HG02588 (cell line): ENCODE measurements at regions not wholly inside any gene's neighbourhood (a gene's known extent, or its start where the extent isn't known, plus 50 kb on each side); places are given as distances from the start of the nearest gene placed in this dataset.

Experiments used
- ATAC-seq: cut with Tn5 transposase; IDR thresholded peaks from one replicate; pipeline ENCODE4 v1.9.1; 2021; ENCODE audit warnings: mild to moderate bottlenecking, moderate library complexity; ENCODE audit not compliant: unreplicated experiment

DNA sequence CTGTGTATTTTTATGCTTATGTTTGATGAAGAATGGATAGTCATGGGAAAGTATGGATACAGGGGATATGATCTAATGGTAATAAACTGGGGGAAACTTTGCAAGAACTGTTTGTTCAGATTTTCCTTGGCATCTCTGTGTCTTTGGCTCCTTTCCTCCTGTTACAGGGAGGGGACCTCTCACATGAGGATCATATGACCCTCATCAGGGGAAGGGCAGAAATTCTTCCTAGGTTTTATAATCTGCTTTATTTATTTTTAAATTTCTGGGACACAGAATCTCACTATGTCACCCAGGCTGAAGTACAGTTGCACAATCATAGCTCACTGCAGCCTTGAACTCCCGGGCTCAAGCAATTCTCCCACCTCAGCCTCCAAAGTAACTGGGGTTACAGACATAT is 526.5 kb downstream of the CCER1 start:
- ATAC-seq = no peak

DNA sequence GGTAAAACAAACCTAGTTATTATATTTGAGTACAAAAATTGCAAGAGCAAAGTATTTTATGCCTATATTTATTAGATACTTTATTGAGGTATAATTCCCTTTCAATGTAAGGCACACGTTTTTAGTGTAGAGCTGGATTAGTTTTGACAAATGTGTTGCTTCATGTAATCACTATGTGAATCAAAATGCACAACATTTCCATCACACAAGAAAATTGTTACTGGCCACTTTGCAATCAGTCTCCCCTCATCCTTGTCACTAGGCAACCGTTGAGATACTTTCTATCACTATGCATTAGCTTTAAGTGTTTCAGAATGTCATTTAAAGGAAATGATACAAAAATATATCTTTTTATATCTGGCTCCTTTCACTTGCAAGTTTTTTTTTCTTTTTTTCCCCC is 531.0 kb downstream of the CCER1 start:
- ATAC-seq = no peak

DNA sequence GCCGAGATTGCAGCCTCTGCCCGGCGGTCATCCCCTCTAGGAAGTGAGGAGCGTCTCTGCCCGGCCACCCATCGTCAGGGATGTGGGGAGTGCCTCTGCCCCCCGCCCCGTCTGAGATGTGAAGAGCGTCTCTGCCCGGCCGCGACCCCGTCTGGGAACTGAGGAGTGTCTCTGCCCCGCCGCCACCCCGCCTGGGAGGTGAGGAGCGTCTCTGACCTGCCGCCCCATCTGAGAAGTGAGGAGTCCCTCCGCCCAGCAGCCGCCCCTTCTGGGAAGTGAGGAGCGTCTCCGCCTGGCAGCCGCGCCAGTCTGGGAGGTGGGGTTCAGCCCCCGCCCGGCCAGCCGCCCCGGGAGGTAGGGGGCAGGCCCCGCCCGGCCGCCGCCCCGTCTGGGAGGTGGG is 544.0 kb downstream of the CCER1 start:
- no peak for ATAC-seq

DNA sequence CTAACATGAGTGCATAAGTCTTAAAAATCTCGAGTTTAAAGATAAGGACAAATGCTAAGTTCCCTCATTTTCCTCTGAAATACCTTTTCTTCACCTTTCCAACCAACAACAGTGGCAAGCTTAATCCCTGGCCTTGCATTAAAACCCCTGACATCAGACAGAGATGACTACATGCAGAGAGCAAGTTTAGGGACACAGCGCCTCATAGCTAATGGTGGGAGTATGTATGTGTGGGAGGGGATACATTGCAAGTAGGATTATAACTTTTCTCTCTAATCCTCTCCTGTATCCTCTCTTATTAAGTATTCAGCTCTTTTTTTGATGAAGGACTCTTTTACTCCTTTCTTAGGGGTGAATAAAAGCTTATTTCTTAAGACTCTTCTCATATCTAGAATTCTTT is 547.1 kb downstream of the CCER1 start:
- no peak for ATAC-seq

DNA sequence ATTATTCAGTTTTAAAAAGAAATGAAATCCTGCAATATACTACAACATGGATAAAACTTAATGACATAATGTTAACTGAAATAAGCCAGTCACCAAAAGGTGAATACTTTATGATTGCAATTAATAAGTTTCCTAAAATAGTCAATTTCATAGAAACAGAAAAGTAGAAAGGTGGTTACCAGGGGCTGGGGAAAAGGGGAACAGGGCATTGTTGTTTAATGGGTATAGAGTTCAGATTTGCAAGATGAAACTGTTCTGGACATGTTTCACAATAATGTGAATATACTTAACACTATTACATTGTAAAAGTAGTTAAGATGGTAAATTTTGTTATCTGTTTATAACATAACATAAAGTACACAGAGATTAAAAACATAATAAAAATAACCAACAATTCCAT is 550.9 kb downstream of the CCER1 start:
- ATAC-seq = peak; percentile 64

DNA sequence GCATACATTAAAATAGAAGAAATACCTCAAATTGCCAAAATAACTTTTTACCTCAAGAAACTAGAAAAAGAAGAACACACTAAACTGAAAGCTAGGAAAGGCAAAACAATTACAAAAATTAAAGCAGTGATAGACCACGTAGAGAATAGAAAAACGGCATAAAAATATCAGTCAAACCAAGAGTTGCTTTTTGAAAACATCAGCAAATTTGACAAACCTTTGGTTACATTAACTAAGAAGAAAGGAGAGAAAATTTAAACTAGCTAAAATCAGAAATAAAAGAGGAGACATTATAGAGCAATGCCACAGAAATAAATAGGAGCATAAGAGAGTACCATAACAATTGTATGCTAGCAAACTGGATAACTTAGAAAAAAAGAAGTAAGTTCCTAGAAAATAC is 553.8 kb downstream of the CCER1 start:
- ATAC-seq = no peak

DNA sequence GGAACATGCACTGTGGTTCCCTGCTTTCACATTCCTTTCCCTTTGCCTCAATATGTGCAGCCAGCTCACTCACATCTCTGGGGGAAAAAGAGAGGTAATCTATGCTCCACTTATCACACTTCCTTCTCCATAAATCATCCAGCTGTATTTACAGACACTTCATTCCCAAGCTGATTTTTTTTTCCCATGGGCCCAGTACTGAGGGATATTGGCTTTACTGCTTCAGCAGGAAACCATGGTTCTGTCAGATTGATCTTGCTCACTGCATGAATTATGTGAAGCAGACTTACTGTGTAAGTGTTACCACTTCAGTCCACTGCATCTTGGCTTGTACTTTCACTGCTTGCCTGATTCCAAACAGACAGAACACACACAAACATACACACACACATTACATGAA is 555.6 kb downstream of the CCER1 start:
- ATAC-seq = no peak

DNA sequence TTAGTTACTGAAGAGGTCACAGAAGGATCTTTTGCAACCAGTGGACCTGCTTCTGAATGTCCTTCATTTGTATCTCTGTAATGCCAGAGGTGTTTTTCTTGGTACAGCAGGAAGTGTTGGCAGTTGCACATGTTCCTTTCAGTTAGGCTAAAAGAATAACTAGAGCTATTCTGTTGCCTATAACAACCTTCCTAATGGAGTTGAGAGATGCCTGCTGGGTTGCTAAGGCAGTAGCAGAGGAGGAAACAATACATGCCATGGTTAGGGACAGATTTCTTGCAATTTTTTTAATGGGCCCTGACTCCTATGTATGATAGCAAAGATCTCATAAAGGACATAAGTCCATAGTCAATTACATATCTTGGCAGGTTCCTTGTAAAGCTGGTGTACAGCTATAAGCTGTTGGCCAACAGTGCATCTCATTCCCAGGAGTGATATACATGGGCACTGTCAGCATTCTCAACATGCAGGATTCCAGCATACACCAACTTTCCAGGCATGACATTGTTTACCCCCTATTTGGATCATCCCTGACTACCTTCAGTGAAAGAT is 556.6 kb downstream of the CCER1 start:
- ATAC-seq = no peak

DNA sequence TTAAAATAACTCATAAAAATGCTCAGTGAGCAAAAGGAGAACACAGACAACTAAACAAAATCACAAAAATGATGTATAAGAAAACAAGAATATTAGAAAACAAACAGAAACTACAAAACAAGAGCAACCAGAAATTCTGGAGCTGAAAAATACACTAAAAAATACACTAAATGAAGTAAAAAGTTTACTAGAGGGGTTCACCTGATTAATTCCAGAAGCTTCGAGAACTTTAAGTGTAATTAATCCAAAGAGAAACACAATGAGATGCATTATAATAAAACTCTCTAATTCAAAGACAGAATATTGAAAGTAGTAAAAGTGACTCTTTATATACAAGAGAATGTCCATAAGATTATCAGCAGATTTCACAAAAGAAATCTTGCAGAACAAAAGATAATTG is 558.4 kb downstream of the CCER1 start:
- ATAC-seq = no peak

DNA sequence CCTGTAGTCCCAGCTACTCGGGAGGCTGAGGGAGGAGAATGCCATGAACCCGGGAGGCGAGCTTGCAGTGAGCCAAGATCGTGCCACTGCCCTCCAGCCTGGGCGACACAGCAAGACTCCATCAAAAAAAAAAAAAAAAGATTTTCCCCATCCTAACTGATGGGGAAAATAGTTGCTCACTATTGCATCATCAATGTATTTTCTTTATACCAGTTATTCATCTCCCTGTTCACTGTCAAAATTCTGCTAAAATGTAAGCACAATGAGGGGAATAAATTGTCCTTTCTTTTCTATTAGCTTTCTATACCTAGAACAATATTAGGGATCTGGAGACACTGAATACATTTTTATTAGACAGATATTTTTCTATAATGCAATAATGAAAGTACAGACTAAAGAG is 561.3 kb downstream of the CCER1 start:
- ATAC-seq = no peak

DNA sequence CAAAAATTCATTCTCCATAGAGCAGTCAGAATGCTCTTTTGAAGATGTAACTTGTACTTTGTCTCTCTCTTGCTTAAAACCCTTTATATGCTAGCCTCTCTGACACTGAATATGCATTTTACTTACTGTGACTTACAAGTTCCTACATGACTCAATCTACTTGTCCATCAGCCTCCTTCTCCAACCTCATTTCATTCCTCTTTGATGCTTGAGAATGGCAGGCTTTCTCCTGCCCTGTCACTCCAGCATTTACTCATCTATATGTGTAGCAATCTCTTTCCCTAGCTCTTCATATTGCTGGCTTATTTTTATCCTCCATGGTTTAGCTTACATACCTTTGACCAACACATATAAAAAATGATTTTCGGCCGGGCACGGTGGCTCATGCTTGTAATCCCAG is 561.9 kb downstream of the CCER1 start:
- no peak for ATAC-seq

DNA sequence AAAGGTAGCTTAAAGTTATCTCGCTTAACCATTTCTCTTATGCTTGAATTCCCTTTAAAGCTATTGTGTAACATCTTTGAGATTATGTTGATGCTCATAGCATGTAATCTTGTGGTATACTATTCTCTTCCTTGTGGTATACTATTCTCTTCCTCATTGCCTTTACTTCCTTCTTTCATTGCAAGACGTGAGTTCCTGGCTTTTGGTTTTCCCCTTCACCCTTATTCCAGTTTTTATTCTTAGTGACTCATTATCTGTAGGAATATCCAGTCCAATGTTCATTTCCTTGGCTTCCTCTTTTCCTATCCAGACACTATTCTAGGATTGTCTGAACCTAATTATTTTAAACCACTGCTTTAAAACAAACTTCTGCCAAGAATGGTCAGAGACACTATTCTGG is 564.0 kb downstream of the CCER1 start:
- no peak for ATAC-seq

DNA sequence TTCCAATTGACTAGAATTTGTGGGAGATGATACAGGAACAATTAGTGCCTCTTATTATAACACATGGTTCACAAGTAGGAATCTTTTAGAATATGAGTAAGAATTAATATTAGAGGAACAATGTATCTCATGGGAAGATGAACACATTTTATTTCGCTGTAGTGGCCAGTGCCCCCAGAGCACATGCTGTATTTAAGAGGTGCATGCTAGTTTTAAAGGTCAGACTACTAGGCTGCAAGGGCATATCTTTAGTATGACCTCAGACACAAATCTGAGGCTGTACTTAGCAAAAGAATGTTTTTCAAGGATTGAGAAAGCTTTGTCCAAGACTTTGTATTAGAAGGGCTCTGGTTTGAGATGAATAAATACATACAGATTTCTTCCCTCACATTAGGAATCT is 586.9 kb downstream of the CCER1 start:
- no peak for ATAC-seq

DNA sequence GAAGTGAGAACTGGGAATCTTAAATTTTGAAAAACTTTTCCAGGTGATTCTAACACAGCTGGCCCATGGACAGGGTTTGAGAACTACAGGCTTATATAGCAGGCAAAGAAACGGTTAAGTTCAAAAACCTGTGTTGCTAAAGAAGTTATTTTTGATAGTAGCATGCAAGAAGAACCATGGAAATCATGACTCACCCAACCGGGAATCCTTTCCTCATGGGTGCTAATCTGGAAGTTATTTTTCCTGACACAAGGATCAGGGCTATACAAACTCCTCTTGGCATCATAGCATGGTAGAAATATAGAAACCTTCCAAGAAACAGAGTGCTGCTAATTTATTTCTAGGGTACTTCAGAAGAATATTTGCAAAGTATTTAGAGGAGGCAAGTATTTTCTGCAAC is 588.7 kb downstream of the CCER1 start:
- ATAC-seq = no peak

DNA sequence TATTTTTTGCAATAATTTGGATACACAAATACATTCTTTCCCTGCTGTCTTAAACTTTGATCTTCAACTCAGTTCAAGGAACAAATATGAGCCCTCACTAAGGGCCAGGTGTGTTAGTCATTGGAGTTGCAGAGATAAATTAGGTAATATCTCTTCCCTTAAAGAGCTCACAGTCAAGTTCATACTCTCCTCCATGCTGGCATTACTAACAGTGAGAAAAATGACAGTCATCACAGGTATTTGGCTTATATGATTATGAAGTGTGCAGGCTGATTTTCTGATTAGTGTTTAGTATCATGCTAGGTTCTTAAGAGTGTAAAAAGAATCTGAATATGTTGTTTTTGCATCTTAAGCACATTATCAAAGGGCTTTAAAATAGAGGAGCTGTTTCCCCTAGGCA is 594.7 kb downstream of the CCER1 start:
- no peak for ATAC-seq

DNA sequence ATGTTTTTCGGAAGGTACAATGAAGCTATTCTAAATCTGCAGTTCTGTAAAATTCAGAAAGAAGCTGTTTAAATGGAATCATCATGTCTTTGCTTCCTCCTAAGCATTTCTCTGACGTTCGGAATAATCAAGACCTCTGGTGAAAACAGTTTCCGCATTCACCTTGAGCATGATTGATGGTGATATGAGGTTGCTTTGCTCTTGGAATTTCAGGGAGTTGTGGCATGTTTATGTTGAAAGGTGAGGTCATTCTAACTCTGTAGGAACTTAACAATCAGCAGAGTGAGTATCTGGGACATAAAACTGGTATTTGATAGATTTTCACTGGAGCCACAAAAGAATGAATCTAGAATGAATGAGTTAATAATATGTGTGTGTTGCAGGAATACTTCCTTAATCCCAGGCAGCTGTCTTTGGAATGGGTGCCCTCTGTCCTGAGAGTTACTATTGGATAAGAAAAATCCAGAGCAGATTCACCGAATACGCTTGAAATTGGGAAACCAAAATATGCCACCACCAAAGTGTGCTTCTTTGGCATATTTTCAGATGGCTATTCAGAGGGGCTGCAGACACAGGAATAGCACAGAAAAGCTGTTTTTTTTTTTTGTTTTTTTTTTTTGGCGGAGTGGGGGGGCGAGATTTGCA is 599.1 kb downstream of the CCER1 start:
- ATAC-seq = no peak

DNA sequence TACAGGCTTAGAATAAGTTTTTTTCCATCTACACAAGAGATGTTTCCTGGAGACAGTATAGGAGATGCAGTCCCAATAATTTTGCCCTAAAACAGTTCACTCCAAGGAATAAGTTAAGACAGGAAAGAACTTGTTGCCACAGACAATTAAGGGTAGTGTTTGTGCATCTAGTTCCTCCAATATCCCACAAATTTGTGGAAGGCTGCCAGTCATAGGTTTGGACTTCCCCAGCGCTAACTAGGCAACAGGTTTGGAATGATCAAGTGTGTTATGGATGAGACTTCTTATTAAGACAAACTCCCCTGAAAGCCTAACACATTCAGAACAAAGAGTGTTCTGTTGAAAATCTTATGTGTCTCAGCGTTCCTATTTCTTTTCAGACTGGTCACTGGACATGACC is 611.0 kb downstream of the CCER1 start:
- ATAC-seq = no peak

DNA sequence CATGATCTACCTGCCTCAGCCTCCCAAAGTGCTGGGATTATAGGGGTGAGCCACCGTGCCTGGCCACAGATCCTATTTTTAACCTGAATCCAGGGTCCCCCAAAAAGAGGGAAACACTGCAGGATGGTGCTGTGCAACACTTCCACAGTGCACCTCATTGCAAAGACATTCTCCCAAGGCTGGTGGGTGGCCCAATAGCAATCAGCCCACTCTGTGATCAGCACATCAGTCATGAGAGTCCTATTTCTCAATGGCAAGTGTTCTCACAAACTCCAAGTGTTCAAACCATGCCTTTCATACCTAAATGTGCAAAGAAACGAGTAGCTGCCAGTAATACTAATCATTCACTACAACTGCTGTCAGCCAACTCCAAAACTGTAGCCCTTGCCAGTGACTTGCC is 612.9 kb downstream of the CCER1 start:
- ATAC-seq = no peak

DNA sequence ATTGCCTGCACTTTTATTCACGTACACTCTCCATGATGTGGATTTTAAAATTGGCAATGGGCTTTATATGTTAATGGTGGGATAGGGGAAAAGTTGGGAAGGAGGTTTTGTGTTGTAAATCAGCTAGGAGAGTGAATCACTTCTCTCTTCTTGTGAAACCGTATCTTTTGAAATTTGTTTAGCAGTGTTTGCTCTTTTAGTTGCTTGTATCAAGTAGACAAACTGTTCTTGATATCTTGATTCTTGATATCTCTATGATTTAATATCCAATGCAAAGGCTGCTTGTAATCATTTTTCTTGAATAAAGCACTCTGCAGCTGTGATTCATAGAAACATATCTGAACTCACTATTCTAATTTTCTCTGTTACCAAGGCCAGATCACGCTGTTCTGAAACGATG is 615.1 kb downstream of the CCER1 start:
- ATAC-seq = no peak

DNA sequence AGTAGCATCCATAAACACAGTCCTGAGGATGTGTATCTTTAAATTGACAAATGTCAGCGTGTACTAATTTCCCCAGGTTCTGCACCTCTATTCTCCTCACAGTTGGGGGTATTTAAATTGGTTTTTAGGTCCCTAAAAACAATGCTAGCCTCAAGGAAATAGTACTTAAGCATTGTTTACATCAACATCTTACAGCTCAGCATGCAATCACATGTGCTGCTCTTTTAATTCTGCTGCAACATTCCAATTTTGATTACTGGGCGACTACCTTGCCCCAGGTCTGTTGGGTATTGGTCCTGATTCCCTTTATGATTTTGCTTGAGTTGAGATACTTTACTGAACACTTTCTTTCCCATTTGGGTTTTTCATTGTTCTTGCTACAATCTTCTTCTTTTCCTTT is 616.6 kb downstream of the CCER1 start:
- ATAC-seq = no peak

DNA sequence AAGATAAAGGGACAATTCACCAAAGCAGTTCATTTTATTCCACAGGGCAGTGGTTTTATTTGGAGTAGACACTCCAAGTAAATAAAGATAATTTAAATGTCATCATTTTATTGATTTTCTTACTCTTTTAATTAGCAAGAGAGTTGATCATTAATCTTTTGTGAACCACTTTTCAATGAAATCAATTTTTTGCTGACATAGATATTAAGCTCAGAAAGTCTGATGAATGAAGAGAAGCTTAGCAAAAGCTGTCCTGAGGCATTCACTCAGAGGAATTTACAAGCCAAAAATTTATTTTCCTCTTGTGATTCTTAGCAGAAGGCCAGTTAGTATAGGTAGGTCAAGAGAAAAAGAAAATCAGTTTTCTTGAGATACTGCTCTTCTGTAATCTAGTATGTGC is 618.0 kb downstream of the CCER1 start:
- no peak for ATAC-seq

DNA sequence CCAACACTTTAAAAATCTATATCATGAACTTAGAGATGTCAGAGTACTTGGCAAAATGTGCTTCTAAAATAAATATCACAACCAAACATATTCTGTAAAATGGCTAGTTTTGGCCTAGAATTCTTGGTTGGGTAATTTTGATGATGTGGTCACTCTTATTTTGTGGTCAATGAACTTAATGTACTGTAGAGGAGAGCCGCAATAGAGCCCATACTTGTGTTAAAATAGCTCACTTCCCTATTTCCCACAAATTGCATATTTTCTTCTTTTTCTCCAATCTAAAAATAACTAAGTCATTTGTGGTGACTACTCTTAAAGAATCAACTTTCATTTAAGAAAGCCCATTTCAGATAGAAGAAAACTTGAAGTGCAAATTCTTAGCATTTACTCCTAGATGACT is 619.4 kb downstream of the CCER1 start:
- ATAC-seq = no peak

DNA sequence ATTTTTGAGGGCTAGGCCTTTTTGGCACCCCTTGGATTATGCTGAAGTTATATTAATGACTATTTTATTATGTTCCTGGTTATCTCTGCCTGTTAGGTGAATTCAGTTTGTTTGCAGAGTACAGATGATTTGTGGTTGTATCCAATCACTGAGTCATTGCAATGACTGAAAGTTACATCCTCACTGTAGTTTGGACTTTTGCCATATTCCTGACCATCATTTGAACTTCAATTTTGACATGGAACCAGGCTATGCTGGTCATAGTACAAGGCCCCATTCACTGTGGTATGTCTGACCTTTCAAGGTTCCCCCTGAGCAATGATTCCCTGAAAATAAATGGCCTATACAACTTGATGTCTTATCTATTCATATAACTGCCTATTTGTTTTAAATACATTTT is 621.0 kb downstream of the CCER1 start:
- no peak for ATAC-seq
